Liver (tissue), 9 donors: ENCODE measurements at regions not wholly inside any gene's neighbourhood (a gene's known extent, or its start where the extent isn't known, plus 50 kb on each side); places are given as distances from the start of the nearest gene placed in this dataset. TPM values are rescaled to one million over a fixed set of nuclear protein-coding genes. Genes with fewer than 3 reads are reported as not detected.

ENCODE experiments used
- DNase-seq: peaks from one replicate; pipeline ENCODE4 v3.0.0-alpha.2; 2017; ENCODE audit warnings: low spot score
- H3K27ac ChIP-seq, 2 donors: one replicate each; pipeline ENCODE4 v1.7.0; 2013; ENCODE audit warnings: inconsistent platforms in 2 of 2, low read length in 2 of 2, control low read depth in 1 of 2, low read depth in 1 of 2, mild to moderate bottlenecking in 1 of 2
- H3K27me3 ChIP-seq, 4 donors: one replicate each; pipeline versions ENCODE4 v1.6.1 to v1.7.0; 2013; ENCODE audit warnings: low read length in 3 of 4, inconsistent platforms in 1 of 4, mild to moderate bottlenecking in 1 of 4, moderate library complexity in 1 of 4; ENCODE audit not compliant: control insufficient read depth in 4 of 4, insufficient read depth in 4 of 4
- H3K36me3 ChIP-seq, 4 donors: one replicate each; pipeline versions ENCODE4 v1.6.1 to v1.7.0; 2013; ENCODE audit warnings: low read length in 3 of 4, mild to moderate bottlenecking in 3 of 4, low read depth in 1 of 4, moderate library complexity in 1 of 4; ENCODE audit not compliant: control insufficient read depth in 4 of 4, insufficient read depth in 3 of 4
- H3K4me1 ChIP-seq, 4 donors: one replicate each; pipeline versions ENCODE4 v1.6.1 to v1.7.0; 2013; ENCODE audit warnings: low read length in 3 of 4, mild to moderate bottlenecking in 3 of 4, moderate library complexity in 1 of 4; ENCODE audit not compliant: control insufficient read depth in 4 of 4, insufficient read depth in 4 of 4
- H3K4me3 ChIP-seq, 3 donors: one replicate each; pipeline versions ENCODE4 v1.6.1 to v1.7.0; 2013; ENCODE audit warnings: low read length in 3 of 3, control low read depth in 1 of 3, low read depth in 1 of 3, mild to moderate bottlenecking in 1 of 3
- H3K9ac ChIP-seq, 2 donors: one replicate each; pipeline ENCODE4 v1.7.0; 2013; ENCODE audit warnings: low read length in 2 of 2, mild to moderate bottlenecking in 2 of 2, moderate library complexity in 2 of 2, control low read depth in 1 of 2, low read depth in 1 of 2
- H3K9me3 ChIP-seq, 4 donors: one replicate each; pipeline versions ENCODE4 v1.6.1 to v1.7.0; 2013; ENCODE audit warnings: low read length in 3 of 4; ENCODE audit not compliant: control insufficient read depth in 4 of 4
- ATF3 ChIP-seq: IDR thresholded peaks from 2 replicates; pipeline ENCODE4 v1.6.1; 2016; ENCODE audit warnings: antibody characterized with exemption
- CTCF ChIP-seq: fragments of 150-350 bp; IDR thresholded peaks from 2 replicates; pipeline ENCODE4 v1.5.1; 2017; ENCODE audit warnings: improper control_type of control experiment, low read depth, low read length; ENCODE audit not compliant: missing input control
- EGR1 ChIP-seq, 2 donors: IDR thresholded peaks; 2 replicates each; pipeline ENCODE4 v1.6.1; 2016 to 2018; ENCODE audit warnings: antibody characterized with exemption in 2 of 2, low read depth in 2 of 2
- FOXA1 ChIP-seq: IDR thresholded peaks from 2 replicates; pipeline ENCODE4 v1.6.1; 2016; ENCODE audit warnings: antibody characterized with exemption
- FOXA2 ChIP-seq: IDR thresholded peaks from 2 replicates; pipeline ENCODE4 v1.6.1; 2016; ENCODE audit warnings: antibody characterized with exemption
- GABPA ChIP-seq, 2 donors: IDR thresholded peaks in 1 of 2; conservative IDR thresholded peaks in 1 of 2; 2 replicates each; pipeline ENCODE4 v1.6.1; 2016; ENCODE audit warnings: antibody characterized with exemption in 2 of 2, mild to moderate bottlenecking in 1 of 2, moderate library complexity in 1 of 2
- HNF4A ChIP-seq, 2 donors: conservative IDR thresholded peaks; 2 replicates each; pipeline ENCODE4 v1.6.1; 2016; ENCODE audit warnings: antibody characterized with exemption in 2 of 2, mild to moderate bottlenecking in 2 of 2
- HNF4G ChIP-seq: IDR thresholded peaks from 2 replicates; pipeline ENCODE4 v1.6.1; 2016; ENCODE audit warnings: antibody characterized with exemption
- JUND ChIP-seq, 2 donors: IDR thresholded peaks; 2 replicates each; pipeline ENCODE4 v1.6.1; 2016; ENCODE audit warnings: antibody characterized with exemption in 2 of 2
- NR2F2 ChIP-seq: IDR thresholded peaks from 2 replicates; pipeline ENCODE4 v1.6.1; 2016; ENCODE audit warnings: antibody characterized with exemption
- RAD21 ChIP-seq, 2 donors: IDR thresholded peaks; 2 replicates each; pipeline ENCODE4 v1.6.1; 2016; ENCODE audit warnings: antibody characterized with exemption in 2 of 2, mild to moderate bottlenecking in 2 of 2
- REST ChIP-seq: IDR thresholded peaks from 2 replicates; pipeline ENCODE4 v1.6.1; 2016; ENCODE audit warnings: antibody characterized with exemption, mild to moderate bottlenecking
- RXRA ChIP-seq, 2 donors: IDR thresholded peaks; 2 replicates each; pipeline ENCODE4 v1.6.1; 2017 to 2018; ENCODE audit warnings: antibody characterized with exemption in 2 of 2, mild to moderate bottlenecking in 1 of 2
- SP1 ChIP-seq: IDR thresholded peaks from 2 replicates; pipeline ENCODE4 v1.6.1; 2018; ENCODE audit warnings: antibody characterized with exemption, mild to moderate bottlenecking
- TAF1 ChIP-seq: conservative IDR thresholded peaks from 2 replicates; pipeline ENCODE4 v1.6.1; 2016; ENCODE audit warnings: antibody characterized with exemption, mild to moderate bottlenecking
- YY1 ChIP-seq: IDR thresholded peaks from 2 replicates; pipeline ENCODE4 v1.6.1; 2016; ENCODE audit warnings: antibody characterized with exemption, mild to moderate bottlenecking
- WGBS: extraction: QIAGEN DNeasy Blood & Tissue Kit; methylation state at CpG from one replicate; pipeline ENCODE4 v1.1.7; 2013; 5-methylcytosine and 5-hydroxymethylcytosine counted together
- small RNA-seq: library from RNA; depleted of rRNA; stranded (forward); fragments of <200 nt; gene quantifications from one replicate; pipeline ENCODE3, GENCODE V24; 2014
- TF ChIP-seq, protein P1 (sequence below): IDR thresholded peaks from 2 replicates; pipeline ENCODE4 v1.6.1; 2016; ENCODE audit warnings: antibody characterized with exemption
- TF ChIP-seq, protein P2 (sequence below): IDR thresholded peaks from 2 replicates; pipeline ENCODE4 v1.6.1; 2016; ENCODE audit warnings: antibody characterized with exemption
- donor health status: healthy.
- donor health status: healthy.
- donor health status: healthy.
- donor health status: healthy.
- donor health status: healthy.

- TF ChIP-seq ATF3 = peak; percentile 71
- peak; percentile 79 for TF ChIP-seq FOXA2
- TF ChIP-seq YY1 = peak; percentile 86
- TF ChIP-seq CTCF = no peak
- peak; percentile 74 to 92 for TF ChIP-seq JUND (IDR thresholded peaks at IDR 0.05)
- peak; percentile 95 for TF ChIP-seq SP1
- TF ChIP-seq NR2F2 = no peak
- TF ChIP-seq, protein P1, sequence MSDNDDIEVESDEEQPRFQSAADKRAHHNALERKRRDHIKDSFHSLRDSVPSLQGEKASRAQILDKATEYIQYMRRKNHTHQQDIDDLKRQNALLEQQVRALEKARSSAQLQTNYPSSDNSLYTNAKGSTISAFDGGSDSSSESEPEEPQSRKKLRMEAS = peak; percentile 90
- TF ChIP-seq, protein P2, sequence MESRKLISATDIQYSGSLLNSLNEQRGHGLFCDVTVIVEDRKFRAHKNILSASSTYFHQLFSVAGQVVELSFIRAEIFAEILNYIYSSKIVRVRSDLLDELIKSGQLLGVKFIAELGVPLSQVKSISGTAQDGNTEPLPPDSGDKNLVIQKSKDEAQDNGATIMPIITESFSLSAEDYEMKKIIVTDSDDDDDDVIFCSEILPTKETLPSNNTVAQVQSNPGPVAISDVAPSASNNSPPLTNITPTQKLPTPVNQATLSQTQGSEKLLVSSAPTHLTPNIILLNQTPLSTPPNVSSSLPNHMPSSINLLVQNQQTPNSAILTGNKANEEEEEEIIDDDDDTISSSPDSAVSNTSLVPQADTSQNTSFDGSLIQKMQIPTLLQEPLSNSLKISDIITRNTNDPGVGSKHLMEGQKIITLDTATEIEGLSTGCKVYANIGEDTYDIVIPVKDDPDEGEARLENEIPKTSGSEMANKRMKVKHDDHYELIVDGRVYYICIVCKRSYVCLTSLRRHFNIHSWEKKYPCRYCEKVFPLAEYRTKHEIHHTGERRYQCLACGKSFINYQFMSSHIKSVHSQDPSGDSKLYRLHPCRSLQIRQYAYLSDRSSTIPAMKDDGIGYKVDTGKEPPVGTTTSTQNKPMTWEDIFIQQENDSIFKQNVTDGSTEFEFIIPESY = peak; percentile 88
- peak; percentile 21 to 52 for TF ChIP-seq GABPA (IDR thresholded peaks at IDR 0.05 in 1 of 2, conservative IDR thresholded peaks at IDR 0.05 in 1 of 2)
- peak; percentile 93 to 95 for TF ChIP-seq HNF4A (conservative IDR thresholded peaks at IDR 0.05)
- peak; percentile 71 for TF ChIP-seq REST
- peak; percentile 58 to 69 for TF ChIP-seq RAD21 (IDR thresholded peaks at IDR 0.05)
- TF ChIP-seq TAF1 = peak; percentile 38
- peak; percentile 67 for TF ChIP-seq FOXA1
- peak in 1 of 2 donors; percentile 76 for TF ChIP-seq EGR1 (IDR thresholded peaks at IDR 0.05; ENCODE audit: low read depth in 2 of 2)
- peak; percentile 68 to 83 for TF ChIP-seq RXRA (IDR thresholded peaks at IDR 0.05)
- TF ChIP-seq HNF4G = peak; percentile 87
- Histone ChIP-seq H3K4me3 (peak overlapping the region in 1 of 3 donors; percentile 7), H3K36me3 (no peaks in the 10 kb centered on the region), H3K27ac (peak overlapping the region; percentile 77 to 91), H3K27me3 (no peaks in the 10 kb centered on the region), H3K9ac (no peak overlapping the region), H3K9me3 (no peaks in the 10 kb centered on the region), H3K4me1 (peaks cover 0 to 20% (median 5%) of the 10 kb centered on the region in 4 donors)
- WGBS = 24% methylated on average over 16 of the region's 16 CpGs
- no peak for DNase-seq
Measured at GRCh38 chr21:17462276-17462981, 50.4 kb upstream of the CXADR start.

Small RNA genes in the stretch of these regions (small RNA-seq; reads per million reads assigned to genes)
- gene MIR125B2 (50.0 reads per million, percentile 97 among the genes with 10 or more reads in this experiment), gene MIR99A (132 reads per million, percentile 98 among the genes with 10 or more reads in this experiment), gene MIRLET7C (249 reads per million, percentile 98 among the genes with 10 or more reads in this experiment), gene RNU1-98P (not detected), gene RNU6-113P (not detected), gene RNU6-426P (not detected), gene SNORD74B (not detected)
